Tibial nerve (tissue), 4 donors: ENCODE measurements at regions not wholly inside any gene's neighbourhood (a gene's known extent, or its start where the extent isn't known, plus 50 kb on each side); places are given as distances from the start of the nearest gene placed in this dataset.
"Not testable (repeated sequence)": the region's sequence is repeated elsewhere in the genome, so short reads cannot be mapped to it uniquely, and the experiment has no call there.

Source experiments
- EP300 ChIP-seq, 2 donors: sonication (generic); formaldehyde crosslinking; IDR thresholded peaks; one replicate each; pipeline ENCODE4 v1.6.1; 2017; ENCODE audit warnings: antibody characterized with exemption in 2 of 2, mild to moderate bottlenecking in 1 of 2
- POLR2A ChIP-seq, 2 donors: fragments of 450-650 bp; IDR thresholded peaks; one replicate each; pipeline ENCODE4 v1.6.1; 2017; ENCODE audit warnings: antibody characterized with exemption in 2 of 2, mild to moderate bottlenecking in 2 of 2, moderate library complexity in 2 of 2
- TF ChIP-seq, protein P1 (sequence below), 5 experiments: fragments of 200-600 bp in 3 of 5; fragments of 450-650 bp in 2 of 5; sonication (generic) in 3 of 5; IDR thresholded peaks; one replicate each; pipeline ENCODE4 v1.5.1; 2016 to 2019; ENCODE audit warnings: antibody characterized with exemption in 5 of 5, mild to moderate bottlenecking in 3 of 5, moderate library complexity in 2 of 5

DNA sequence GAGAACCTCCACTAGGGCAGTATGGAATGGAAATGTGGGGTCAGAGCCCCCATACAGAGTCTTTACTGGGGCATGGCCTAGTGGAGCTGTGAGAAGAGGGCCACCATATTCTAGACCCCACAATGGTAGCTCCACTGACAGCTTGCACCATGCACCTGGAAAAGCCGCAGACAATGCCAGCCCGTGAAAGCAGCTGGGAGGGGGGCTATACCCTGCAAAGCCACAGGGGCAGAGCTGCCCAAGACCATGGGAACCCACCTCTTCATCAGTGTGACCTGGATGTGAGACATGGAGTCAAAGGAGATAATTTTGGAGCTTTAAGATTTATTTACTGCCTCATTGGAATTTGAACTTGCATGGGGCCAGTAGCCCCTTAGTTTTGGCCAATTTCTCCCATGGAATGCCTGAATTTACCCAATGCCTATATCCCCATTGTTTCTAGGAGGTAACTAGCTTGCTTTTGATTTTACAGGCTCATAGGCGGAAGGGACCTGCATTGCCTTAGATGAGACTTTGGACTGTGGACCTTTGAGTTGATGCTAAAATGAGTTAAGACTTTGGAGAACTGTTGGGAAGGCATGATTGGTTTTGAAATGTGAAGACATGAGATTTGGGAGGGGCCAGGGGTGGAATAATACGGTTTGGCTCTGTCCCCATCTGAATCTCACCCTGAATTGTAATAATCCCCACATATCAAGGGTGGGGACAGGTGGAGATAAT is 89.4 kb upstream of the MAMLD1 start:
- TF ChIP-seq, protein P1, sequence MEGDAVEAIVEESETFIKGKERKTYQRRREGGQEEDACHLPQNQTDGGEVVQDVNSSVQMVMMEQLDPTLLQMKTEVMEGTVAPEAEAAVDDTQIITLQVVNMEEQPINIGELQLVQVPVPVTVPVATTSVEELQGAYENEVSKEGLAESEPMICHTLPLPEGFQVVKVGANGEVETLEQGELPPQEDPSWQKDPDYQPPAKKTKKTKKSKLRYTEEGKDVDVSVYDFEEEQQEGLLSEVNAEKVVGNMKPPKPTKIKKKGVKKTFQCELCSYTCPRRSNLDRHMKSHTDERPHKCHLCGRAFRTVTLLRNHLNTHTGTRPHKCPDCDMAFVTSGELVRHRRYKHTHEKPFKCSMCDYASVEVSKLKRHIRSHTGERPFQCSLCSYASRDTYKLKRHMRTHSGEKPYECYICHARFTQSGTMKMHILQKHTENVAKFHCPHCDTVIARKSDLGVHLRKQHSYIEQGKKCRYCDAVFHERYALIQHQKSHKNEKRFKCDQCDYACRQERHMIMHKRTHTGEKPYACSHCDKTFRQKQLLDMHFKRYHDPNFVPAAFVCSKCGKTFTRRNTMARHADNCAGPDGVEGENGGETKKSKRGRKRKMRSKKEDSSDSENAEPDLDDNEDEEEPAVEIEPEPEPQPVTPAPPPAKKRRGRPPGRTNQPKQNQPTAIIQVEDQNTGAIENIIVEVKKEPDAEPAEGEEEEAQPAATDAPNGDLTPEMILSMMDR (IDR thresholded peaks at IDR 0.05), result not testable (repeated sequence)
- TF ChIP-seq EP300, POLR2A (IDR thresholded peaks at IDR 0.05): not testable (repeated sequence)
